ENCODE measurements at regions not wholly inside any gene's neighbourhood (a gene's known extent, or its start where the extent isn't known, plus 50 kb on each side); places are given as distances from the start of the nearest gene placed in this dataset.

DNA sequence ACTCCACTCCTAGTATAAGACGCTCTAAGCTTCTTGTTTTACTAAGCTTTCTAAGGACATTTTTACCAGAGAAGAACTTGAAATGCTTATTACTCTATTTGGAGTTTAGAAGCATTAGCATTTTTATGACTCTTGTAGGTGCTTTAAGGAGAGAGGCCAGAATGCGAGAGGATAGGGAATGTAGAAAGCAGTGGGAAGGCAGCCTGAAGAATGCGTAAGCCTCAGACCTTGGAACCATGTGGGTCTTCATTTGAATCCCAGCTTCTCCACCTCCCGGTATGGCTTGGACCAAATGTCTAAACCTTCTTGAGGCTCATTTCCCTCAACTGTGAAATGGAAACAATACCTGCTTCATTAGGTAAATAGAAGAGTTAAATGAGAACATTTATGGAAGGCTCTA is 60.0 kb upstream of the AMOTL1 start:
- TF ChIP-seq, protein P1, sequence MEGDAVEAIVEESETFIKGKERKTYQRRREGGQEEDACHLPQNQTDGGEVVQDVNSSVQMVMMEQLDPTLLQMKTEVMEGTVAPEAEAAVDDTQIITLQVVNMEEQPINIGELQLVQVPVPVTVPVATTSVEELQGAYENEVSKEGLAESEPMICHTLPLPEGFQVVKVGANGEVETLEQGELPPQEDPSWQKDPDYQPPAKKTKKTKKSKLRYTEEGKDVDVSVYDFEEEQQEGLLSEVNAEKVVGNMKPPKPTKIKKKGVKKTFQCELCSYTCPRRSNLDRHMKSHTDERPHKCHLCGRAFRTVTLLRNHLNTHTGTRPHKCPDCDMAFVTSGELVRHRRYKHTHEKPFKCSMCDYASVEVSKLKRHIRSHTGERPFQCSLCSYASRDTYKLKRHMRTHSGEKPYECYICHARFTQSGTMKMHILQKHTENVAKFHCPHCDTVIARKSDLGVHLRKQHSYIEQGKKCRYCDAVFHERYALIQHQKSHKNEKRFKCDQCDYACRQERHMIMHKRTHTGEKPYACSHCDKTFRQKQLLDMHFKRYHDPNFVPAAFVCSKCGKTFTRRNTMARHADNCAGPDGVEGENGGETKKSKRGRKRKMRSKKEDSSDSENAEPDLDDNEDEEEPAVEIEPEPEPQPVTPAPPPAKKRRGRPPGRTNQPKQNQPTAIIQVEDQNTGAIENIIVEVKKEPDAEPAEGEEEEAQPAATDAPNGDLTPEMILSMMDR (IDR thresholded peaks at IDR 0.05; ENCODE audit: low read depth, low read length) = no peak
- DNase-seq (ENCODE audit: low read depth in 2 of 2) = no peak
- no peak overlapping the region for H3K4me3 ChIP-seq (replicated peaks in 1 of 2; ENCODE audit: low read depth in 2 of 2, low read length in 2 of 2)

DNA sequence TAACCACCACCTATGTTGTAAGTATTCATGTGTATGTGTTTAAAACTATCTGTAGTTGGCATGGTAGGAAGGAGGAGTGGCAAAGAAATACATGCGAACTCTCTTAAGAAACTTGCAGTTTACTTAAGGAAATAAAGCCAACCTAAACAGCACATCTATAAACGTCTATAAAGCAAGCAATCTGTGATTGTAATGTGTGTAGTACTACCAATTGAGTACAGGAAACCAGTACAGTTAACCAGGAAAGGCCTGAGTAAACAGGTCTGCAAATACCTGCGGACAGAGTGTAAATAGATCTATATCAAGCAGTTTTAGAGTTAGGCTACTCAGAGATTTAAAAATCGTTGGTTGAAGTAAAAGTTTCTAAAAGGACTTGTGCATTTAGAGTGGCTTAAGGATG is 59.5 kb upstream of the AMOTL1 start:
- H3K4me3 ChIP-seq (replicated peaks in 1 of 2; ENCODE audit: low read depth in 2 of 2, low read length in 2 of 2) = no peak overlapping the region
- TF ChIP-seq, protein P1 (IDR thresholded peaks at IDR 0.05; ENCODE audit: low read depth, low read length) = no peak
- DNase-seq (ENCODE audit: low read depth in 2 of 2) = no peak

- no peak overlapping the region for H3K4me3 ChIP-seq (replicated peaks in 1 of 2; ENCODE audit: low read depth in 2 of 2, low read length in 2 of 2)
- no peak for DNase-seq (ENCODE audit: low read depth in 2 of 2)
- TF ChIP-seq, protein P1 (IDR thresholded peaks at IDR 0.05; ENCODE audit: low read depth, low read length) = no peak
Measured at GRCh38 chr11:94715225-94715624, 52.9 kb upstream of the AMOTL1 start.

DNA sequence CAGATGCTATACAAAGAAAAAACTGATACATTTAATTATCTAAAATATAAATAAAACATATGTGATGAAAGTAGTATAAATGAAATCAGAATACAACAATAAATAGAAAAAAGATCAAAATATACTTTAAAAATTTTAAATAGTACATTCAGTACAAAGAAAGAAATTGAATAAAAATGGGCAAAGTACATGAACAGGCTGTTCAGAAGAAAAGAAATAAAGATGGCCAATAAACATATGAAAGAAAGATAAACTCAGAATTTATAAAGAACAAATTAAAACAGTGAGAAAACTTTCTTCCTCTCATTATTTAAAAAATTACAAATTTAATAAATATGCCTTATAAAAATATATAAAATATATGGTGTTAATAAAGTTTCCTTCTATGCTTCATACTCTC is 50.5 kb upstream of the AMOTL1 start:
- TF ChIP-seq, protein P1 (IDR thresholded peaks at IDR 0.05; ENCODE audit: low read depth, low read length) = no peak
- no peak overlapping the region for H3K4me3 ChIP-seq (replicated peaks in 1 of 2; ENCODE audit: low read depth in 2 of 2, low read length in 2 of 2)
- no peak for DNase-seq (ENCODE audit: low read depth in 2 of 2)

Measured in cardiac fibroblast (primary cell).